ENCODE measurements at regions not wholly inside any gene's neighbourhood (a gene's known extent, or its start where the extent isn't known, plus 50 kb on each side); places are given as distances from the start of the nearest gene placed in this dataset.

DNA sequence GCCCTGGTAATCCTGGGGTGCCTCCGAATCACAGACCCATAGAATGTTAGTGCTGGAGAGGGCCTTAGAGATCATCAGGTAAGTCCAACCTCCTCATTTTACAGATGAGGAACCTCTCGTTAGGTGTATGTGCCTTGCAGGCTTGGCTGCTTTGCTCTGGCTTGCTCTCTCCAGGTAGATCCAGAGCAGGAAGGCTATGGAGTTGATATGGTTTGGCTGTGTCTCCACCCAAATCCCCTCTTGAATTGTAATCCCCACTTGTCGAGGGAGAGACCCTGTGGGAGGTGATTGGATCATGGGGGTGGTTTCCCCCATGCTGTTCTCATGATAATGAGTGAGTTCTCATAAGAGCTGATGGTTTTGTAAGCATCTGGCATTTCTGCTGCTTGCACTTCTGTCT is 186.0 kb upstream of the PLXNA2 start:
- intact Hi-C loops (cut with DNase I) = no loop called here
- H3K4me1 ChIP-seq = no peaks in the 10 kb centered on the region
- 62 to 73% methylated on average over 3 of the region's 3 CpGs for WGBS, 2 donors
- DNase-seq = no peak
- no peak overlapping the region for H3K4me3 ChIP-seq
- no peak overlapping the region for H3K27ac ChIP-seq
- no peaks in the 10 kb centered on the region for H3K27me3 ChIP-seq
- H3K36me3 ChIP-seq = no peaks in the 10 kb centered on the region
- no peaks in the 10 kb centered on the region for H3K9me3 ChIP-seq
- TF ChIP-seq POLR2A (IDR thresholded peaks at IDR 0.05) (no peak), POLR2AphosphoS5 (IDR thresholded peaks at IDR 0.05) (no peak), EP300 (IDR thresholded peaks at IDR 0.05) (no peak)
- TF ChIP-seq, protein P1, sequence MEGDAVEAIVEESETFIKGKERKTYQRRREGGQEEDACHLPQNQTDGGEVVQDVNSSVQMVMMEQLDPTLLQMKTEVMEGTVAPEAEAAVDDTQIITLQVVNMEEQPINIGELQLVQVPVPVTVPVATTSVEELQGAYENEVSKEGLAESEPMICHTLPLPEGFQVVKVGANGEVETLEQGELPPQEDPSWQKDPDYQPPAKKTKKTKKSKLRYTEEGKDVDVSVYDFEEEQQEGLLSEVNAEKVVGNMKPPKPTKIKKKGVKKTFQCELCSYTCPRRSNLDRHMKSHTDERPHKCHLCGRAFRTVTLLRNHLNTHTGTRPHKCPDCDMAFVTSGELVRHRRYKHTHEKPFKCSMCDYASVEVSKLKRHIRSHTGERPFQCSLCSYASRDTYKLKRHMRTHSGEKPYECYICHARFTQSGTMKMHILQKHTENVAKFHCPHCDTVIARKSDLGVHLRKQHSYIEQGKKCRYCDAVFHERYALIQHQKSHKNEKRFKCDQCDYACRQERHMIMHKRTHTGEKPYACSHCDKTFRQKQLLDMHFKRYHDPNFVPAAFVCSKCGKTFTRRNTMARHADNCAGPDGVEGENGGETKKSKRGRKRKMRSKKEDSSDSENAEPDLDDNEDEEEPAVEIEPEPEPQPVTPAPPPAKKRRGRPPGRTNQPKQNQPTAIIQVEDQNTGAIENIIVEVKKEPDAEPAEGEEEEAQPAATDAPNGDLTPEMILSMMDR (IDR thresholded peaks at IDR 0.05) = no peak

DNA sequence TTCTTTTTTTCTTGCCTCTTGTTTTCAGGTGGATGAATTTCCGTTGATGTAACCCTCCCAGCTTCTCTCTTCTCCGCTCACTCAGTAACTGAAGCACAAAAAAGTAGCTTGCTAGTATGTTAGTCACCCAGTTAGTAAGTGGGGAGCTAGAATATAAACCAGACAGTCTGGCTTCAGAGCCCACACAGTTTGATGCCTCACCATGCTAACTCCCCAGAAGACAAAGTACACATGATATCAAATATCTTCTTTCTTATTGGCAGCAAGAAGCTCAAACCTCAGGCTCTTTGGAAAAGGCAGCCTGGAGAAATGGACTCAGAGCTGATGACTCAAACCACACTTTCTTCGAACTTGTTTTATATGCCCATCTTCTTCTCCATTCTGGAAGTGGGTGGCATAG is 187.5 kb upstream of the PLXNA2 start:
- H3K36me3 ChIP-seq = no peaks in the 10 kb centered on the region
- H3K27me3 ChIP-seq = no peaks in the 10 kb centered on the region
- no peaks in the 10 kb centered on the region for H3K9me3 ChIP-seq
- H3K27ac ChIP-seq = no peak overlapping the region
- intact Hi-C loops (cut with DNase I) = no loop called here
- TF ChIP-seq POLR2AphosphoS5 (IDR thresholded peaks at IDR 0.05) = no peak
- TF ChIP-seq EP300 (IDR thresholded peaks at IDR 0.05) = no peak
- TF ChIP-seq, protein P1 (IDR thresholded peaks at IDR 0.05) = no peak
- no peak for TF ChIP-seq POLR2A (IDR thresholded peaks at IDR 0.05)
- no peak overlapping the region for H3K4me3 ChIP-seq
- WGBS, 2 donors = 81 to 83% methylated on average over 3 of the region's 3 CpGs
- no peak for DNase-seq
- no peaks in the 10 kb centered on the region for H3K4me1 ChIP-seq

DNA sequence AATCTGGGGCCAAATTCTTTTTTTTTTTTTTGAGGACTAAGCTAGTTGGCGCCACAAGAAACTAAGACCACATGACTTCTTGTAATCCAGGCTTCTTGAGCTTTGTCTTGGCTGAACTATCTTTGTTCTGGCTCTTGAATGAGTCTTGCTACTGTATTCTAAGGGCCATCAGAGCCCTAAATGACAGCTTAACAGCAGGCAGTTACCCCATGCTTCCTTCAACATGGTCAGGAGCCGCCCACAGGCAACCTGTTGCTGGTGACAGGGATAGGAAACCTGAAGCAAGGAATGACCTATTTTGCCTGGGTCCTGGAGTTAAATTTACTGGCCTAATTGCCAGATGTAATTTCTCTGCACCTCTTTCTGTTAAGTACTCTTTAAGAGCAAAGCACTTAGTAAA is 188.2 kb upstream of the PLXNA2 start:
- H3K4me1 ChIP-seq = no peaks in the 10 kb centered on the region

DNA sequence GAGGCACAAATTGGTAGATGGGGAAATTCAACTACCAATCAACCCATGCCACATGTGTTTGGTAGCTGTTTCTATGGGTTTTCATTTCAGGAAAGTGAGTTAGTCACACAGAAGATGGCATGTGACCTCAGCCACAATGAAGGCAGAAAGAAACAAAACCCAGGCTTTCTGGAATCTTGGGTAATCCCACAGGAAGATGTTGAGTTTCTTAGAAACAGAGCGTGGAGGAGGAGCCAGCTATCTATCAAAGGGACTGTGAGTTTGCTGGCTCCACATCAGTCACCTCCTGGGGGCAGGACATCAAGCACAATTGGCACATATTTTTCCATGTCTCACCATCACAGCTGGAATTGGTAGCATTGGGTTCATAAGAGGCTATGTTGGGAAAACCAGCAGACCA is 188.9 kb upstream of the PLXNA2 start:
- H3K27me3 ChIP-seq = no peaks in the 10 kb centered on the region
- no peaks in the 10 kb centered on the region for H3K9me3 ChIP-seq
- DNase-seq = no peak
- TF ChIP-seq EP300 (IDR thresholded peaks at IDR 0.05) (no peak), POLR2AphosphoS5 (IDR thresholded peaks at IDR 0.05) (no peak), POLR2A (IDR thresholded peaks at IDR 0.05) (no peak)
- TF ChIP-seq, protein P1 (IDR thresholded peaks at IDR 0.05) = no peak
- no peaks in the 10 kb centered on the region for H3K4me1 ChIP-seq
- WGBS, 2 donors = 77 to 86% methylated on average over 1 of the region's 1 CpG
- H3K27ac ChIP-seq = no peak overlapping the region
- H3K36me3 ChIP-seq = no peaks in the 10 kb centered on the region
- no peak overlapping the region for H3K4me3 ChIP-seq
- intact Hi-C loops (cut with DNase I) = no loop called here

More for the DNA sequence above, 188.2 kb upstream of the PLXNA2 start:
- no peaks in the 10 kb centered on the region for H3K36me3 ChIP-seq
- H3K9me3 ChIP-seq = no peaks in the 10 kb centered on the region
- no peak overlapping the region for H3K27ac ChIP-seq
- H3K27me3 ChIP-seq = no peaks in the 10 kb centered on the region
- no peak for TF ChIP-seq EP300 (IDR thresholded peaks at IDR 0.05)
- TF ChIP-seq POLR2A (IDR thresholded peaks at IDR 0.05) = no peak
- no peak for TF ChIP-seq POLR2AphosphoS5 (IDR thresholded peaks at IDR 0.05)
- WGBS, 2 donors = 74 to 82% methylated on average over 2 of the region's 2 CpGs
- DNase-seq = no peak
- H3K4me3 ChIP-seq = no peak overlapping the region
- intact Hi-C loops (cut with DNase I) = no loop called here

DNA sequence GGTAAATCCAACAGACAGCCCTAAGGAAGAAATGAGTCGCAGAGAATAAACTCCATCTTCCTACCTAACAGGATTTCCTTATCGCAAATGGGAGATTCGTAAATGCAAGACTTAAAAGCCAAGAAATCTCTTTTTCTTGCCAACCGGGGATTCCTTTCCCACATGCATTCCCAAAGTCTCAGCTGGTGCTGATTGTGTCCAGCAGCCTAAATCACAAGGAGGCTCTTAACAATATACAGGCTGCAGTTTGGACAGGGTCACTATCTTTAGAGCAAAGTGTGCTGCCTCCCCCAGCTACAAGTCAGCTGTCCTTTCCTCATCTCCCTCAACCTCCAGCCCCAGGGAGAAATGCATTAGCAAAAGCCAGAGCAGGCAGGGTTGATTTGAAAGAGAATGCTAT is 189.8 kb upstream of the PLXNA2 start:
- no peaks in the 10 kb centered on the region for H3K27me3 ChIP-seq
- 82 to 84% methylated on average over 4 of the region's 4 CpGs for WGBS, 2 donors
- TF ChIP-seq POLR2AphosphoS5 (IDR thresholded peaks at IDR 0.05) (no peak), POLR2A (IDR thresholded peaks at IDR 0.05) (no peak), EP300 (IDR thresholded peaks at IDR 0.05) (no peak)
- TF ChIP-seq, protein P1 (IDR thresholded peaks at IDR 0.05) = no peak
- H3K4me1 ChIP-seq = no peaks in the 10 kb centered on the region
- DNase-seq = no peak
- no peaks in the 10 kb centered on the region for H3K36me3 ChIP-seq
- intact Hi-C loops (cut with DNase I) = no loop called here
- H3K27ac ChIP-seq = no peak overlapping the region
- no peaks in the 10 kb centered on the region for H3K9me3 ChIP-seq
- H3K4me3 ChIP-seq = no peak overlapping the region

Measured in sigmoid colon (tissue), 6 donors.